ENCODE measurements at regions not wholly inside any gene's neighbourhood (a gene's known extent, or its start where the extent isn't known, plus 50 kb on each side); places are given as distances from the start of the nearest gene placed in this dataset.
"Not testable (repeated sequence)": the region's sequence is repeated elsewhere in the genome, so short reads cannot be mapped to it uniquely, and the experiment has no call there.

- Histone ChIP-seq H3K4me1 (ENCODE audit: control insufficient read depth in 1 of 2, extremely low read depth in 1 of 2, insufficient read depth in 2 of 2, low read length in 2 of 2) (no peaks in the 10 kb centered on the region), H3K9me3 (no peaks in the 10 kb centered on the region), H3K27me3 (replicated peaks in 1 of 2; ENCODE audit: control insufficient read depth in 2 of 2, extremely low read depth in 1 of 2, insufficient read depth in 2 of 2, low read length in 1 of 2) (no peaks in the 10 kb centered on the region), H3K4me3 (ENCODE audit: control insufficient read depth in 1 of 2, extremely low read depth in 1 of 2, low read length in 1 of 2) (no peak overlapping the region), H3K36me3 (ENCODE audit: control insufficient read depth in 2 of 2, extremely low read depth in 1 of 2, insufficient read depth in 1 of 2, low read length in 1 of 2) (no peaks in the 10 kb centered on the region), H3K27ac (ENCODE audit: low read length) (no peak overlapping the region)
- Mint-ChIP-seq H3K36me3 (no peaks in the 10 kb centered on the region), H3K27ac (no peak overlapping the region), H3K9me3 (peaks cover 3 to 22% (median 7%) of the 10 kb centered on the region in 3 donors), H3K4me1 (no peaks in the 10 kb centered on the region), H3K27me3 (no peaks in the 10 kb centered on the region), H3K4me3 (no peak overlapping the region)
- WGBS (ENCODE audit: insufficient coverage) = no CpG with 5 or more reads among the region's 3 CpGs
- POLR2A ChIA-PET = no interaction called here
- ATAC-seq (replicated peaks in 1 of 4) = no peak
- no peak for DNase-seq
- CTCF ChIA-PET = no interaction called here
Observed at GRCh38 chr18:34531110-34531509, 179.0 kb upstream of the DTNA start.

GRCh38 chr18:34534642-34535041, 175.5 kb upstream of the DTNA start:
- H3K27me3 ChIP-seq (replicated peaks in 1 of 2; ENCODE audit: control insufficient read depth in 2 of 2, extremely low read depth in 1 of 2, insufficient read depth in 2 of 2, low read length in 1 of 2); H3K36me3 ChIP-seq (ENCODE audit: control insufficient read depth in 2 of 2, extremely low read depth in 1 of 2, insufficient read depth in 1 of 2, low read length in 1 of 2); H3K9me3 ChIP-seq; H3K27ac ChIP-seq (ENCODE audit: low read length); H3K36me3 Mint-ChIP-seq; DNase-seq; H3K4me3 ChIP-seq (ENCODE audit: control insufficient read depth in 1 of 2, extremely low read depth in 1 of 2, low read length in 1 of 2); CTCF ChIA-PET; H3K27ac Mint-ChIP-seq; POLR2A ChIA-PET; H3K4me3 Mint-ChIP-seq; ATAC-seq (replicated peaks in 1 of 4); H3K27me3 Mint-ChIP-seq; H3K4me1 Mint-ChIP-seq; H3K4me1 ChIP-seq (ENCODE audit: control insufficient read depth in 1 of 2, extremely low read depth in 1 of 2, insufficient read depth in 2 of 2, low read length in 2 of 2): not testable (repeated sequence)
- H3K9me3 Mint-ChIP-seq = peaks cover 4 to 17% (median 7%) of the 10 kb centered on the region in 3 donors
- WGBS (ENCODE audit: insufficient coverage) = no CpG with 5 or more reads among the region's 2 CpGs

DNA sequence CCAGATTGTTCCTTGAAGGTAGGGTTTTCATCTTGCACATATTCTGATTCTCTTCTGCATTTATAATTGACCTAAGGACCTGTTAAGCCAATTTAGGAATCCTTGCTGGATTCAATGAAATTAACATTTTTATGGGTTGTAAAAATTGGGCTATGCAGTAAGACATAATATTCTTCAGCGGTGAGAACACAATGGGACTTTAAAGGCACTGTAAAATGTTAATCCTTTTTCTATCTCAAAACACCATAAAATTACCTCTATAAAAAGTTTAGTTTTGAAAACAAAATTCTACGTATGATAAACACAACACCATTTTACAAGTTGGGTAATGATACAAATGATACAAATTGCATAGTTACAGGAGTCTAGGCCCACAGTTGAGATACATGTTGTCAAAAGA, 169.2 kb upstream of the DTNA start:
- Mint-ChIP-seq H3K9me3 (peaks cover 3 to 4% (median 4%) of the 10 kb centered on the region in 3 donors), H3K4me1 (no peaks in the 10 kb centered on the region), H3K27me3 (no peaks in the 10 kb centered on the region), H3K36me3 (no peaks in the 10 kb centered on the region), H3K27ac (no peak overlapping the region), H3K4me3 (no peak overlapping the region)
- DNase-seq = no peak
- ChIA-PET CTCF (no interaction called here), POLR2A (no interaction called here)
- Histone ChIP-seq H3K36me3 (ENCODE audit: control insufficient read depth in 2 of 2, extremely low read depth in 1 of 2, insufficient read depth in 1 of 2, low read length in 1 of 2) (no peaks in the 10 kb centered on the region), H3K27me3 (replicated peaks in 1 of 2; ENCODE audit: control insufficient read depth in 2 of 2, extremely low read depth in 1 of 2, insufficient read depth in 2 of 2, low read length in 1 of 2) (no peaks in the 10 kb centered on the region), H3K9me3 (no peaks in the 10 kb centered on the region), H3K4me3 (ENCODE audit: control insufficient read depth in 1 of 2, extremely low read depth in 1 of 2, low read length in 1 of 2) (no peak overlapping the region), H3K4me1 (ENCODE audit: control insufficient read depth in 1 of 2, extremely low read depth in 1 of 2, insufficient read depth in 2 of 2, low read length in 2 of 2) (no peaks in the 10 kb centered on the region), H3K27ac (ENCODE audit: low read length) (no peak overlapping the region)
- ATAC-seq (replicated peaks in 1 of 4) = no peak
- WGBS (ENCODE audit: insufficient coverage) = no CpG with 5 or more reads among the region's 2 CpGs

GRCh38 chr18:34542625-34543024, 167.5 kb upstream of the DTNA start:
- no peak for ATAC-seq (replicated peaks in 1 of 4)
- Mint-ChIP-seq H3K36me3 (no peaks in the 10 kb centered on the region), H3K27ac (no peak overlapping the region), H3K4me1 (no peaks in the 10 kb centered on the region), H3K27me3 (no peaks in the 10 kb centered on the region), H3K4me3 (no peak overlapping the region), H3K9me3 (peaks cover 4 to 6% (median 5%) of the 10 kb centered on the region in 3 donors)
- no peak for DNase-seq
- no peaks in the 10 kb centered on the region for H3K36me3 ChIP-seq (ENCODE audit: control insufficient read depth in 2 of 2, extremely low read depth in 1 of 2, insufficient read depth in 1 of 2, low read length in 1 of 2)
- no peaks in the 10 kb centered on the region for H3K4me1 ChIP-seq (ENCODE audit: control insufficient read depth in 1 of 2, extremely low read depth in 1 of 2, insufficient read depth in 2 of 2, low read length in 2 of 2)
- H3K27me3 ChIP-seq (replicated peaks in 1 of 2; ENCODE audit: control insufficient read depth in 2 of 2, extremely low read depth in 1 of 2, insufficient read depth in 2 of 2, low read length in 1 of 2) = no peaks in the 10 kb centered on the region
- POLR2A ChIA-PET = no interaction called here
- no peak overlapping the region for H3K4me3 ChIP-seq (ENCODE audit: control insufficient read depth in 1 of 2, extremely low read depth in 1 of 2, low read length in 1 of 2)
- CTCF ChIA-PET = no interaction called here
- H3K27ac ChIP-seq (ENCODE audit: low read length) = no peak overlapping the region
- no peaks in the 10 kb centered on the region for H3K9me3 ChIP-seq

- no peaks in the 10 kb centered on the region for H3K36me3 ChIP-seq (ENCODE audit: control insufficient read depth in 2 of 2, extremely low read depth in 1 of 2, insufficient read depth in 1 of 2, low read length in 1 of 2)
- H3K9me3 ChIP-seq = no peaks in the 10 kb centered on the region
- no peak overlapping the region for H3K4me3 ChIP-seq (ENCODE audit: control insufficient read depth in 1 of 2, extremely low read depth in 1 of 2, low read length in 1 of 2)
- POLR2A ChIA-PET = no interaction called here
- H3K27me3 ChIP-seq (replicated peaks in 1 of 2; ENCODE audit: control insufficient read depth in 2 of 2, extremely low read depth in 1 of 2, insufficient read depth in 2 of 2, low read length in 1 of 2) = no peaks in the 10 kb centered on the region
- no CpG with 5 or more reads among the region's 1 CpG for WGBS (ENCODE audit: insufficient coverage)
- CTCF ChIA-PET = no interaction called here
- H3K27ac ChIP-seq (ENCODE audit: low read length) = no peak overlapping the region
- no peak overlapping the region for H3K4me3 Mint-ChIP-seq
- DNase-seq = no peak
- H3K27ac Mint-ChIP-seq = no peak overlapping the region
- no peaks in the 10 kb centered on the region for H3K4me1 Mint-ChIP-seq
- ATAC-seq (replicated peaks in 1 of 4) = no peak
- no peaks in the 10 kb centered on the region for H3K36me3 Mint-ChIP-seq
- no peaks in the 10 kb centered on the region for H3K27me3 Mint-ChIP-seq
- peaks cover 4 to 6% (median 5%) of the 10 kb centered on the region in 3 donors for H3K9me3 Mint-ChIP-seq
- H3K4me1 ChIP-seq (ENCODE audit: control insufficient read depth in 1 of 2, extremely low read depth in 1 of 2, insufficient read depth in 2 of 2, low read length in 2 of 2) = no peaks in the 10 kb centered on the region
Observed at GRCh38 chr18:34543356-34543755, 166.7 kb upstream of the DTNA start.

DNA sequence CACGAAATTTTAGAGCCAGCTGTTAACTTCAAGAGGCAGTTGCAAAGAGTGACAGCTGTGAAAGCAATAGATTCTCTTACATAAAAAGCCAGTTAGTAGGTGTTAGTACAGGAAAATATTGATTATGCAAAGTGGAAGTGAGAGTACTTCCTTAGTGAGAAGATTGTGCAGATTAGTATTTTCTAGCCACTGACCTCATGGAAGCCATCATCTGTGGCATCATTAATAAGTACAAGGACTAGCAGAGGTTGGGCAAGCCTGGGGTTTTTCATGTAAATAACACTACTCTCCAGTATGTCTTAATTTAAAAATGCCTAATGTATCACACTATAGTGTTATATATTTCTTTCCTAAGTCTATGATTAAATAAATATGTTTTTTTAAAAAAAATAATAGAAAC, 166.2 kb upstream of the DTNA start:
- no peak overlapping the region for H3K4me3 Mint-ChIP-seq
- no peak for ATAC-seq (replicated peaks in 1 of 4)
- WGBS (ENCODE audit: insufficient coverage) = 40% methylated on average over 1 of the region's 1 CpG
- H3K27me3 Mint-ChIP-seq = no peaks in the 10 kb centered on the region
- no peak overlapping the region for H3K27ac Mint-ChIP-seq
- POLR2A ChIA-PET = no interaction called here
- Histone ChIP-seq H3K9me3 (no peaks in the 10 kb centered on the region), H3K27me3 (replicated peaks in 1 of 2; ENCODE audit: control insufficient read depth in 2 of 2, extremely low read depth in 1 of 2, insufficient read depth in 2 of 2, low read length in 1 of 2) (no peaks in the 10 kb centered on the region), H3K36me3 (ENCODE audit: control insufficient read depth in 2 of 2, extremely low read depth in 1 of 2, insufficient read depth in 1 of 2, low read length in 1 of 2) (no peaks in the 10 kb centered on the region), H3K4me3 (ENCODE audit: control insufficient read depth in 1 of 2, extremely low read depth in 1 of 2, low read length in 1 of 2) (no peak overlapping the region), H3K27ac (ENCODE audit: low read length) (no peak overlapping the region), H3K4me1 (ENCODE audit: control insufficient read depth in 1 of 2, extremely low read depth in 1 of 2, insufficient read depth in 2 of 2, low read length in 2 of 2) (no peaks in the 10 kb centered on the region)
- H3K9me3 Mint-ChIP-seq = peaks cover 4 to 6% (median 5%) of the 10 kb centered on the region in 3 donors
- H3K36me3 Mint-ChIP-seq = no peaks in the 10 kb centered on the region
- DNase-seq = no peak
- CTCF ChIA-PET = no interaction called here
- H3K4me1 Mint-ChIP-seq = no peaks in the 10 kb centered on the region

DNA sequence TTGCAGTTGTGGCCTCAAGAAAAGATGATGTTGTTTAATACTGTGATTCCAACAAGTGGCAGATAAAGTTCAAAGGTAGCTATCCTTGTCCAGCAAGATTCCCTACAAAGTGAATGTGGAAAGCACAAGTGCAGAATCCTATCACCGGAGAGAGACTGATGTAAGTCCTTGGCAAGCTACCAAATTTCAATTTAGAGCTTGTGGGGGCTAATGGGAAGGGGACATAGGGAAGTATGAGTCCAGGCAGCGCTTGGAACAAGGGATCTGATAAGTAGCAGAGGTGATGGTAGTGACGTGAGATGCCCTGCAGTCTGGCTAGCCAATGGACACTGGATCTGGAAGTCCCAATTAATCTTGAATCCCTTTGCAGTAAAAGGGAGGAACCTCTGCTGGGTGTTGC, 165.2 kb upstream of the DTNA start:
- ATAC-seq (replicated peaks in 1 of 4) = no peak
- Mint-ChIP-seq H3K27me3 (no peaks in the 10 kb centered on the region), H3K9me3 (peaks cover 4 to 6% (median 5%) of the 10 kb centered on the region in 3 donors), H3K36me3 (no peaks in the 10 kb centered on the region), H3K4me3 (no peak overlapping the region), H3K27ac (no peak overlapping the region), H3K4me1 (no peaks in the 10 kb centered on the region)
- POLR2A ChIA-PET = no interaction called here
- Histone ChIP-seq H3K36me3 (ENCODE audit: control insufficient read depth in 2 of 2, extremely low read depth in 1 of 2, insufficient read depth in 1 of 2, low read length in 1 of 2) (no peaks in the 10 kb centered on the region), H3K9me3 (no peaks in the 10 kb centered on the region), H3K4me3 (ENCODE audit: control insufficient read depth in 1 of 2, extremely low read depth in 1 of 2, low read length in 1 of 2) (no peak overlapping the region), H3K4me1 (ENCODE audit: control insufficient read depth in 1 of 2, extremely low read depth in 1 of 2, insufficient read depth in 2 of 2, low read length in 2 of 2) (no peaks in the 10 kb centered on the region), H3K27ac (ENCODE audit: low read length) (no peak overlapping the region), H3K27me3 (replicated peaks in 1 of 2; ENCODE audit: control insufficient read depth in 2 of 2, extremely low read depth in 1 of 2, insufficient read depth in 2 of 2, low read length in 1 of 2) (no peaks in the 10 kb centered on the region)
- no peak for DNase-seq
- 81% methylated on average over 3 of the region's 3 CpGs for WGBS (ENCODE audit: insufficient coverage)
- CTCF ChIA-PET = no interaction called here

Measured in T-cell (primary cell).